ENCODE measurements at regions not wholly inside any gene's neighbourhood (a gene's known extent, or its start where the extent isn't known, plus 50 kb on each side); places are given as distances from the start of the nearest gene placed in this dataset.

- Histone ChIP-seq H3K27ac (ENCODE audit: insufficient read depth, low read length) (no peak overlapping the region), H3K4me1 (ENCODE audit: control insufficient read depth, insufficient read depth, low read length) (no peaks in the 10 kb centered on the region), H3K9me1 (ENCODE audit: insufficient read depth, low read length) (no peaks in the 10 kb centered on the region), H3K14ac (replicated peaks; ENCODE audit: low read depth, low read length) (no peak overlapping the region), H2AK9ac (replicated peaks; ENCODE audit: low read depth, low read length, poor library complexity) (no peak overlapping the region), H4K20me1 (ENCODE audit: insufficient read depth, low read length) (no peaks in the 10 kb centered on the region), H2BK5ac (ENCODE audit: low read depth, low read length, poor library complexity, severe bottlenecking) (no peak overlapping the region), H2AFZ (replicated peaks; ENCODE audit: low read length, poor library complexity) (no peak overlapping the region), H3K18ac (ENCODE audit: low read depth, low read length) (no peak overlapping the region), H4K5ac (ENCODE audit: low read depth, low read length) (no peak overlapping the region), H3K4ac (ENCODE audit: low read depth, low read length) (no peak overlapping the region), H2AK5ac (ENCODE audit: low read depth, low read length) (no peak overlapping the region), H3K36me3 (ENCODE audit: control insufficient read depth, insufficient read depth, low read length) (no peaks in the 10 kb centered on the region), H4K8ac (ENCODE audit: low read depth in 2 of 2, low read length in 2 of 2) (no peak overlapping the region), H3K23ac (ENCODE audit: low read depth, low read length) (no peak overlapping the region), H4K91ac (ENCODE audit: insufficient read depth, low read depth, low read length) (no peak overlapping the region), H3K56ac (ENCODE audit: extremely low read depth, insufficient read depth, low read length) (no peak overlapping the region), H3K4me3 (ENCODE audit: insufficient read depth, low read depth, low read length) (no peak overlapping the region), H3K79me1 (ENCODE audit: low read depth in 1 of 2, low read length in 2 of 2) (no peaks in the 10 kb centered on the region), H2BK20ac (ENCODE audit: low read depth, low read length) (no peak overlapping the region), H2BK120ac (ENCODE audit: low read depth, low read length) (no peak overlapping the region), H3K4me2 (ENCODE audit: low read depth, low read length) (no peak overlapping the region), H2BK15ac (ENCODE audit: low read depth, low read length) (no peak overlapping the region), H3K27me3 (ENCODE audit: control insufficient read depth, insufficient read depth, low read length) (no peaks in the 10 kb centered on the region; the same call in 1 of the 2 replicates), H3K9me3 (ENCODE audit: control insufficient read depth, insufficient read depth, low read length) (no peaks in the 10 kb centered on the region), H3K9ac (ENCODE audit: low read depth, low read length) (no peak overlapping the region)
- intact Hi-C loops (cut with micrococcal nuclease): no loop called here
- ATAC-seq (ENCODE audit: low read depth) (no peak), DNase-seq (no peak)
- no TSS peak for BruUV-seq (replicated peaks)
- in situ Hi-C loops (cut with MboI; ENCODE audit: low sequenced_read_pairs): no loop called here
- POLR2A ChIA-PET (ENCODE audit: unreplicated experiment): no interaction called here
- dilution Hi-C loops (cut with HindIII; ENCODE audit: low sequenced_read_pairs, unreplicated experiment): no loop called here
- no peak for TF ChIP-seq RAD21 (IDR thresholded peaks at IDR 0.05; ENCODE audit: low read length)
- TF ChIP-seq MAFK (IDR thresholded peaks at IDR 0.05; ENCODE audit: low read depth, low read length): peak; percentile 78
- no CpG with 5 or more reads among the region's 4 CpGs for WGBS, 2 experiments (ENCODE audit: extremely low coverage in 2 of 2, insufficient read length in 1 of 2)
- CTCF ChIA-PET: no interaction called here
Observed at GRCh38 chr13:93025984-93026383, 200.6 kb upstream of the GPC6 start.
